ENCODE measurements at regions not wholly inside any gene's neighbourhood (a gene's known extent, or its start where the extent isn't known, plus 50 kb on each side); places are given as distances from the start of the nearest gene placed in this dataset.
"Not testable (repeated sequence)": the region's sequence is repeated elsewhere in the genome, so short reads cannot be mapped to it uniquely, and the experiment has no call there.

DNA sequence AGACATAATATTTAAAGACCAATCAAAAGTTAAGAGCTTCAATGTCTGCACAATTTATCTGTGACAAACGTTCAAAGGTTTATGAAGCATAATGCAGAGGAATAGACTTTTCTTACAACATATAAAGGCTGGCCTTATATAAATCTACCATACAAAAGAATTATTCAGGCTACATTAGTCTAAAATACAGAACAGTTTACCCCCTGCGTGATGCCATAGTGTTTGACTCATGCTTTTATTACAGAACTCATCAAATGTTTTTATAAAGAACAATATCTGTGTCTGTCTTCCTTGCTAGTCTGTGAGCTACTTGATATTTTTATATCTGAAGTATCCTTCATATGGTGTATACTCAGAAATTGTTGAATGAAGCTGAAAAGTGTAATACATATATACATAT, 1084.5 kb upstream of the FLRT2 start:
- no peak for DNase-seq (ENCODE audit: low read depth)

DNA sequence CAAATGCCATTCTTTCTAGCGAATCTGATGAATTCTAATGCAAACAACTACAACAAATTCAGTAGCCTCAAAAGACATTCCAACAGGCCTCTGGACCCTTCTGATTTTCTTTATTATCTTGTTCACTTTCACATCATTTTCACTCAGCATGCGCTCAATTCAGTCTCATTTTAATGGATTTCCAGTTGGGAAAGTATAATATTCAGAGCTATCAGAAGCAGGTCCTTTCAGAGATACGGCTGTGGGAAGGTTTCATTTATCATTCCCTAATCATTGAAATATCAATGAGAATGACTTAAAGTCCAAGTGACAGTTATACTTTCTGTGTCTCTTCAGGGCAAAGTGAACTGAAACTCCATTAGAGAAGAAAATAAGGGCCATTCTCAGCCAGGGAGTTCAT, 1083.7 kb upstream of the FLRT2 start:
- DNase-seq (ENCODE audit: low read depth), result no peak

DNA sequence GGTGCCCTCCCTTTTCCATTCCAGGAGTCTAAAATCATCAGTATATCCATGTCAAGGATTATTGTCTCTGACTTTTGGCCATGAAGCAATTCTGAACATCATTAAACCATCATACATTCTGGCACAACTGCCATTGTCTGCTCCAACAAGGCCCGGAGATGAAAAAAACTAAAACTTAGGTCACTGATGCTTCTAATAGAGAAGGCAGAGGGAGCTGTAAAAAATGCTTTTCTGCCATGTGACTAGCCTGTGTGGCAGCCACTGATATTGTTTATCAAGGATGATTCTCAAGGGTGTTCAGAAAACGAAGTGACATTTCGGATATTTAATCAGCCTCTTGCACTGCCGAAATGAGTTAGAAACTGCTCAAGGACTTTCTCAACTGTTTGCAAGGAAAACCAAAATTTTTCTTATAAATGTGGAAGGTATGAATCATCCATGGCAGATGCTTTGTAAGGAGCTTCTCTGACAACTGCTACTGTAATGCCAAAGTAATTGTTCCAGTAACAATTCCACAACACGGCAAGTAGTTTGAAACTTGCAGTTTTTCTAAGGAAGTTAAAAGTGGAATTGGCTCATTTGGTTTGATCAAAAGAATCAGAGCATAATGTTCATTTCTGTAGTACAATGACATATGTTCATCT, 1076.5 kb upstream of the FLRT2 start:
- DNase-seq (ENCODE audit: low read depth), result no peak

DNA sequence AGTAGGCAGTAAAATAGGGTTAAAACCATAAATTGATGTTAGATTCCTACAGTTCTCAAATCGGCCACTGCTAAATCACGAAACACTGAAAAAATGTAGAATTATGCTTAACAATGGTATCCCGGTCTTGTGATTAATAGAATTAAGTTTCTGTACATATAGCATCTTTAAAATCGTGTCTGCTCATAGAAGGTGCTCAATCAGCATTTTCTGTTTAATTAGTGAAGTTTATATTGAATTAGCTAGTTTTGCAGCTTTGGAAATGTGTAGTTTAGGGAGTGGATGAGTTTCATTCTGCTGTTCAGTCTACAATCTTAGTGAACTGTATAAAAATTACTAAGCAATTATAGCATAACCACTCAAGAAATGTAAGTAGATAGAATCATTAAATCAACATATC, 1075.8 kb upstream of the FLRT2 start:
- DNase-seq (ENCODE audit: low read depth), result no peak

DNA sequence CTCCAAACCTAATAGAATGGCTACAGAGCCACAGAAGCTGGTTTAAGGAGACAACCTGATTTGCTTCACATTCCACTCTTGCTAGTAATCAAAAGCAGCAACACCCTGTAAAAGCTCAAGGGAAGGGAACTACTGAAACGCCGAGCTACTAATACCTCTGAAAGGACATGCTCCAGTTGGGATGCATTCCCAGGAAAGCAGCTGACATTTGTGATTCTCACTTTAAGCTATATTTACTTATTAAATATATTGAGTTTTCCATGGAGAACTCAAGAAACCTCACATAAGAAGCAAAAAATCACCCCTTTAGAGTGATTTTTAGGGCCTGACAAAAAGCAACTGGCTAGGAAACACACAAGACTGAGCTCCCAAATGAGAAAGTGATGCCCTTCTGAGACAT, 1073.0 kb upstream of the FLRT2 start:
- DNase-seq (ENCODE audit: low read depth), result no peak

DNA sequence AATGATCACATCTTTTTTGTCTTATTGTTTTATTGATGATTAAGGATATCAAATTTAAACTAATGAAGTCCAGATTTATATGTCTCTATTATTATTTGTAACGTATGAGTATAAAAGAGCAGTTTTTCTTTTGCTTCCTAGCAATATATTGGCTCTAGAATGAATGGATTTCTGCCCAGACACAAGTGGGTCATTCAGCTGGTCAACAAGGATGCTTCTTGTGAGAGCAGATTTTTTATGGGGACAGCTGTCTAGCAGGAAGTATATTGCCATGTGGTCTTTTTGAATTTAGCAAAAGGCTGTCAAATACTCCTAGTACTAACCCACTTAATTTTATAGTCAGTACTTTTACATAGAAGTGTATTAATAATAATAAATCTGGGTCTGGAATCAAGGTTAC, 1071.1 kb upstream of the FLRT2 start:
- no peak for DNase-seq (ENCODE audit: low read depth)

DNA sequence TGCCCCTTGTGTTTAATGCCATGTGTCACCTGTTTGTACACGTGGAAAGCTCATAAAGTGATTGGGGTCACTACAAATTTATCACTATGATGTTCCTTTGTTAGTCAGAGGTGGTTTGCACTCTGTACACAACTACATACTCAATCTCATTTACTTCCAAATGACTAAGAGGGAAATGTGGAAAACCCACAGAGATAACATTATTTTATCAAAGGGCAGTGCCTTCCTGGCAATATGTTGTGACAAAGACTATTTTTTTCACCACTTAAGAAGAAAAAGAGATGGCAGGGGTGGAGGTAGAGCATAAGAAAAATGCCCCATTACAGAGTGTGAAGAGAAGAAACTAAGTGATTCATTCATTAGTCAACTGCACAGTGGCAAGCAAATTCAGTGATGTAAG, 1064.1 kb upstream of the FLRT2 start:
- no peak for DNase-seq (ENCODE audit: low read depth)

DNA sequence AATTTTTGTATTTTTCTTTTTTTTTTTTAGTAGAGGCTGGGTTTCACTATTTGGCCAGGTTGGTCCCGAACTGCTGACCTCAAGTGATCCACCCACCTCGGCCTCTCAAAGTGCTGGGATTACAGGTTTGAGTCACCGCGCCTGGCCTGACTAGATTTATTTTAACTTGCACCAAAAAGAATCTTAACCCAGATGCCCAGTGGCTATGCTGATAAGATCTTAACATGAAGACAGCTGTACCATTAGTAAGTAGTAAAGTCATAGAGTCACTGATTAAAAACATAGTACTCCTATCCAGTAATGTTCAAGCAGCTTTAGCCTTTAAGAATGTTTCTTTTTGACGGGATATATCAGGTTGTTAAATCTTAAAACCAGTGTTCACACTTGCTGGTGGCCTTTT, 1061.8 kb upstream of the FLRT2 start:
- DNase-seq (ENCODE audit: low read depth), result no peak

DNA sequence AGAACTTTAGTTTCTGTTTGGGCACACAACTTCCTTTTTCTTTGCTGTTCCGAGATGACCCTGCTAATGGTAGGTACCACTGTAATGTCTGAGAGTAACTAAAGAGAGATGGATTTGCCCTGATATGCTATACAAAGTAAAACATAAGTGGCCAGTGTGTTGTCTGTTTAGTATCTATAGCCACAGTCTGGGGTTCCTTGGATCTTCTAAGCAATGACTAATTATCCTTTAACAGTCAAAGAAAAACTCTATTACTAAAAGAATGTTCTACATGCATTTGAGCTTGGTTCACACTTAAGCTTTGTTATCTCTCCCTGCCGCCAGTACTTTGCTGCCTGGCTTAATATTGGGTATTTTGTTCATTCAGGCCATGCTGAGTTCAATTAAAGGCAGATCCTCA, 1051.9 kb upstream of the FLRT2 start:
- DNase-seq (ENCODE audit: low read depth), result no peak

DNA sequence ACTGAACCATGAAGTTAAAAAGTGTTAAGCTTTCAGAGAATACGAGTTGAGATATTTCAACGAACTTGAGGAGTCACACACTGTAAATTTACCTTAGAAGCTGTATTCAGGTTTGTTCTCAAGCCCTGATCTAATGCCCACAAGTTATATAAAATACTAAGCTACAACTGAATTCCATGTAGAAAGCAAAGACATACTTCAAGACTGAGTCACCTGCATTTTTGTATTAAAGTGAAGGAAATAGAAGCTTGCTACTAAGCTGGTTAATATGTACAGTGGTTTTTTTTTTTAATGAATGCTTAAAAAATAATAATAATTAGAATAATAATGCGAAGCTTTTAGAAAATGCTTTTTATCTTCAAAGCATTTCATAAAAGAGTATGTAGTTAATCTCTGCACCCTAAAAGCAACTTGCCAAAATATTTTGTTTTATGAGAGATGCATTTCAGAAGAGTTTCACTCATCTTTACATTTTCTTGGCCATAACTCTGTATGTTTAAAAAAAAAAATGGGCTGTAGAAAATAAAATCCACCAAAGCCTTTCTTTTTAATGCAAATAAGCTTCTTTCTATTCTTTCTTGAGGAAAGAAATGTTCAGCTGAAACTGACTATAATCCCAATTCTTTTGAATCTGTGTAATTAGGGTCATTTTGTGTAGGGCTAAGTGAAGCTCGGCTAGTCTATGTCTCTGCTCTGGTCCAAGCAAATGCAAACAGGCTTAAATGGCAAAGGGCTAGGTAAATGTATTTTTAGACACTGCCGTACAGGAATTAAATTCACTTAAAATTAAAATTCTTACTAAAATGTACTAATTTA, 1047.5 kb upstream of the FLRT2 start:
- no peak for DNase-seq (ENCODE audit: low read depth)

DNA sequence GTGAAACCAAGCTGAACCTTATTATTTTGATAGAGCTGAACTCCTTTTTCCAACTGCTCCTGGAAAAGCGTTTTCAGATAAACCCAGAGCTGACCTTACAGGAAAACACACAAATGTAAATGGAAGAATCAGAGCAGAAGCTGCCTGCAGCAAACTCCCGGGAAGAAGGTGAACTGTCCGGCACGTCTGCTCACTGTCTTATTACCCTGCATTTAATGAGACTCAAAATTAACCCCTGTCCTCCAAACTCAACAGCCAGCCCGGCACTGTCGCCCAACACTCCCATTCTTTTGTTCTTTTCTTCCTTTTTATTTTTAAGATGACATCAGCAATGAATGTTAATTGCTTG, 1046.9 kb upstream of the FLRT2 start:
- DNase-seq (ENCODE audit: low read depth), result no peak

DNA sequence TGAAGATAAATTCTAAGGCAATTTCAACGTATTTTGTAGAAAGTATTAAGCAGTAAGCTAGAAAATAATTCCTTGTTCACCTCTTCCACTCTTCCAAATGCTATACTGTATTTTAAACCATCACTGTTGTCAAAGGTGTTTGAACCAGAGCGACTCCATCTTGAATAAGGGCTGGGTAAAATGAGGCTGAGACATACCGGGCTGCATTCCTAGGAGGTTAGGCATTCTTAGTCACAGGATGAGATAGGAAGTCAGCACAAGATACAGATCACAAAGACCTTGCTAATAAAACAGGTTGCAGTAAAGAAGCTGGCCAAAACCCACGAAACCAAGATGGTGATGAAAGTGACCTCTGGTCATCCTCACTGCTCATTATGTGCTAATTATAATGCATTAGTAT, 1045.7 kb upstream of the FLRT2 start:
- not testable (repeated sequence) for DNase-seq (ENCODE audit: low read depth)

DNA sequence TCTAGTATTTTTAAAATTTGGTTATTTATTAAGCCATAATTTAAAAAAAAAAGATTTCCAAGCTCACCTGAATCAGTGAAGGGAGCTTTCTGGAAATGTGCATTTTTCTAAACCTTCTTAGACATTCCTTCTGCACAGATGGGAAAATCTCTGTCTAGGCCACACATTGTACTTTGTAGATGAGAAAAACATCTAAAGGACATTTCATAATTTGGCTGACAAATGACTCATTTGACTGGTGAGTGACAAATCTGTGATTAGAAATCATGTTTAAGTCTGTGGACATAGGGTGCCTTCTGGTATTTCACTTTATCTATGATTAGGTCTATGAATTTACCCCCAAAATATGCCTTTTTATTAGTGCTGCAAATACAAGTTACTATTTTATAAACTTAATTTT, 1044.9 kb upstream of the FLRT2 start:
- no peak for DNase-seq (ENCODE audit: low read depth)

DNA sequence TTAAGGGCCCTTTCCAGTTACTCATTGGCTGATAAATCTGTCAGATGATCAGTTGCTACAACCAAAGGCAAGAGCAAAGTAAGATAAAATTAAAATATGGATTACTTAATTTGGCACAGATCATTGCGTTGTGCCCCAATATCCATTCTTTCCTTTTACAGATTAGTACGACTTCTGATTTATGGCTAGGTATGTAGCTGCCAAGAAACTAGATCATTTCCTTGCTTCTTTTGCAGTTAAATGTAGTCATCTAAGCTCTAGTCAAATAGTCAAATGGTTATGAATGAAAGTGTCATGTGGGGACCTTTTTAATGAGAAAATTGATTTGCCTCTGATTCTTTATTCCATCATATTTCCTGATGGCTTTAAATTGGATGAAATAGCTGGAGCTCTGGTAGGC, 1039.9 kb upstream of the FLRT2 start:
- DNase-seq (ENCODE audit: low read depth), result no peak

DNA sequence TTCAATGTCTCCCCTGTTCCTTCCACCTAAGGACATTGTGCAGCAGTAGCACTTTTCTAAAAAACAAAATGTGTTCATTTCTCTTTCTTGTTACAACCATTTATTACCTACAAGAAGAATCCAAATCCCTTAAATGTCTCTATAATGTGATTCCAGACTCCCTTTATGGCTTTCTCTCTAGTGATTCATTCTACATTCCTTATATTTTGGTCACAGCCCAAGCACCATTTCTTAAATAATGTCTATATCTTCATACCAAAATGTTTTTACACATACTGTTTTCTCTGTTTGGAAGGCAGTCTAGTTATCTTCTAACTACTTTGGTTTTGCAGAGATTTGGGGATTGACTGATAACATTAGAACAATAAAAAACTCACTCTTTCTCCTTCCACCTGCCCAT, 1037.3 kb upstream of the FLRT2 start:
- no peak for DNase-seq (ENCODE audit: low read depth)

DNA sequence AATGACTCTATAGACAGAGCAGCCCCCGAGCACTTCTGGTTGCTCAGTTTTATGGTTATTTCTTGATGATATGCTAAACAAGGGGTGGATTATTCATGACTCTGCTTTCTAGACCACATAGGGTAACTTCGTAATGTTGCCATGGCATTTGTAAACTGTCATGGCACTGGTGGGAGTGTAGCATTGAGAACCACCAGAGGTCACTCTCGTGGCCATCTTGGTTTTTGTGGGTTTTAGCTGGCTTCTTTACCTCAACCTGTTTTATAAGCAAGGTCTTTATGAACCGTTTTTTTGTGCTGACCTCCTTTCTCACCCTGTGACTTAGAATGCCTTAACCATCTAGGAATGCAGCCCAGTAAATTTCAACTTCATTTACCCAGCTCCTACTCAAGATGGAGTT, 1036.2 kb upstream of the FLRT2 start:
- no peak for DNase-seq (ENCODE audit: low read depth)

DNA sequence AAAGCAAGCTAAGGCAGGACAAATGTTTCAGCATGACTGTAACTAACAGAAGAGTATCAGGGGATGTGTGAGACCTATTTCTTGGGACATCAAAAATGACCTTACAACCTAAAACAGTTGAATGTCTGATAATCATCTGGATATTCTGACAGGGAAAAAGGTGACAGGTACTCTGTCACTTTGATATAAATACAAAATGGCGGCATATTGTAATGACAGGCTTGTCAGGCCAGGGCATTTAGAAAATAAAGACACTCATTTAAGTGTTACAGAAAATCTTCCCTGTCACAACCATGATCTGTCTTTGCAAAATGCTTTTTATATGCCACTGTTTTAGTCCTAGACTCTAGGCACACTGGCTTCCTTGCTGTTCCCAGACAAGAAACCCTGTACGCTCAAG, 1033.3 kb upstream of the FLRT2 start:
- DNase-seq (ENCODE audit: low read depth), result no peak

DNA sequence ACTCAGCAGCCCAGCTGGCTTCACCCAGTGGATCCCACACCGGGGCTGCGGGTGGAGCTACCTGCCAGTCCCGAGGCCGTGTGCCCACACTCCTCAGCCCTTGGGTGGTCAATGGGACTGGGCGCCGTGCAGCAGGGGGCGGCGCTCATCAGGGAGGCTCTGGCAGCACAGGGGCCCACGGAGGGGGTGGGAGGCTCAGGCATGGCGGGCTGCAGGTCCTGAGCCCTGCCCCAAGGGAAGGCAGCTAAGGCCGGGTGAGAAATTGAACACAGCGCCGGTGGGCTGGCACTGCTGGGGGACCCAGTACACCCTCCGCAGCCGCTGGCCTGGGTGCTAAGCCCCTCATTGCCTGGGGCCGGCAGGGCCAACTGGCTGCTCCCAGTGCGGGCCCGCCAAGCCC, 1017.1 kb upstream of the FLRT2 start:
- not testable (repeated sequence) for DNase-seq (ENCODE audit: low read depth)

DNA sequence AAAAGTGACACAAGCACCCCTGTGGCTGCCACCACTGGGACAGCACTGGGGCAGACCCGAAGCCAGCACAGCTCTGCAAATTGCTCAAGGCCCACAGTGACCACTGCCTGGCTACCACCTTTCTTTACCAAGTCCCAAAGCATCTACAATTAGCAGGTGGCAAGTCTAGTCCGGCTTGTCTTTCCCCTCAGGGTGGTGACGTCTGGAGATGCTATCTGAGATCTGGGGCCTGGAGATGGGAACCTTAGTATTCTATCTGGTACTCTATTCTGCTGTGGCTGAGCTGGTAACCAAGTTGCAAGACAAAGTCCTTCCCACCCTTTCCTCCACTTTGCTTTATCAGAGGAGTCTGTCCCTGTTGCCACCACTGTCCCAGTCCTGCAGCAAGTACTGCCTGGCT, 1010.1 kb upstream of the FLRT2 start:
- DNase-seq (ENCODE audit: low read depth), result no peak

DNA sequence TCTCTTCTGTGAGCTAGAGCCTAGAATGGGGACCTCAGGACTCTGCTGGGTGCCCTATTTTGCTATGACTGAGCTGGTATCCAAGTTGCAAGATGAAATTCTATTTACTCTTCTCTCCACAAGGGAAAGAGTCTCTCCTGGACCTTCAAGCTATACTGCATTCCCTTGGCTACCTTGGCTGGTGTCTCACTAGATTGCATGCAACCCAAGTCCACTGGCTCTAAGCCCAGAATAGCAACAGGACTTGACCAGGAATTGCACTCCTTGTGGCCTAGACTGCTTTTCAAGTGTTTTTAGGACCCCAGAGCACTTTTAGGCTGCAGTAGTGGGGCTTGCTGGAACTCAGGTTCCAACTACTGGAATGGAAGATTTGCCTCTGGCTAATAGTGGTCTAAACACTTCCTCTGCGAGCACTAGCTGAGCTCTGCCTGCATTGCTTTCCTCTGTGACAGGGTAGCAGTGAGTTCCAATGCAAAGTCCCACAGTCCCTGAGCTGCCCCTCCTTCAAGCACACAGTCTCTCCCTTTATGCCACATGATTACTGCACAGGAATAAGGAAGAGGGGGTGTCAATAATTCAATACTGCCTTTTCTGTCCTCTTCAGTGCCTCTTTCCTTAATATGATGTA, 1009.1 kb upstream of the FLRT2 start:
- DNase-seq (ENCODE audit: low read depth), result no peak

DNA sequence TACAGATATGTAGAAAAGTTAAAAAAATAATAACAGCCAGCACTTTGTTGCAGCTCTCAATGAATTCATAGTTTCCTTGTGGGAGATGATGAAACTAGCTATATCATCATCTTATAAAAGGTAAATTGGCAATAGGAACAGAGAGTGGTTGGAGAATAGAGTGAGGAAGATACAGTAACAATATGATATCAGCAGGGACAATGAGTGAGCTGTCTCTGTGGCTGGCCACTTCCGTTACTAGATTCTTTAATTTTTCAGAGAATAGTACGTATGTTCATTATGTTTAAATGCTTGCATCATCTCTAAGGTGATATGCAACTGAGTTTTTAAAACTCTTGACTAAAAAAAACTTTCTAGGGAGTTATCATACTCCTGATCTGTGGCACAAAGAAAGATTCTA, 1006.2 kb upstream of the FLRT2 start:
- no peak for DNase-seq (ENCODE audit: low read depth)

DNA sequence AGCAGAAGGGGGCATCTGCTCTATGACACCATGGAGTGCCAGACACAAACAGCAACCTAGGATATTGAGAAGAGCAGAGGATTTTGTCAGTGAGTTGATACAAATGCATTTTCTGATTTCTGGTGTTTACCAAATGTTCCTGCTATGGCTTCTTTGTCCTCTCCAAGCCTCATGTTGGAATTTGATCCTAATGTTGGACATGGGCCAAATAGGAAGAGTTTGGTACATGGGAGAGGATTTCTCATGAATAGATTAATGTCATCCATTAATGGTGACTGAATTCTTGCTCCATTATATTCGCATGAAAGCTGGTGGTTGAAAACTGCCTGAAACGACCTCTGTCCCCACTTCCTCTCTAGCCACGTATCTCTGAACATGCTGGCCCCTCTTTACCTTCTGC, 1002.2 kb upstream of the FLRT2 start:
- no peak for DNase-seq (ENCODE audit: low read depth)

DNA sequence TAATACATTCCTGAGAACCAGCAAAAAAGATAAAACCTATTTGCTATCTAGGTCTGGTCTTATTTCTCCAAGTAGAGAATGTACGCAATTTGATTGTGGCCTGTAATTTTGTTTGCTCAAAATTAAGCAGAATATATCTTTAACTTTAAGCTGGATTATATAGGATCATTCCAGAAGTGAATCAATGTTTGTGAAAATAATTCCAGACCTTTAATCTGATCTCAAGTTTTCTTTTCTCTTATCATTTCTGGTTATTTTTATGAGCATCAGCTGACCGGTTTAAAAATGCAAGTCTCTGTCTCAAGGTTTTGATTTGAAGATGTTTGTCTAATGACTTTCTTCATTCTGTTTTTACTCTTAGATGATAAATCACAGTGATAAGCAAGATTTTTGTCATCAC, 997.9 kb upstream of the FLRT2 start:
- no peak for DNase-seq (ENCODE audit: low read depth)
